ENCODE measurements at regions not wholly inside any gene's neighbourhood (a gene's known extent, or its start where the extent isn't known, plus 50 kb on each side); places are given as distances from the start of the nearest gene placed in this dataset.

DNA sequence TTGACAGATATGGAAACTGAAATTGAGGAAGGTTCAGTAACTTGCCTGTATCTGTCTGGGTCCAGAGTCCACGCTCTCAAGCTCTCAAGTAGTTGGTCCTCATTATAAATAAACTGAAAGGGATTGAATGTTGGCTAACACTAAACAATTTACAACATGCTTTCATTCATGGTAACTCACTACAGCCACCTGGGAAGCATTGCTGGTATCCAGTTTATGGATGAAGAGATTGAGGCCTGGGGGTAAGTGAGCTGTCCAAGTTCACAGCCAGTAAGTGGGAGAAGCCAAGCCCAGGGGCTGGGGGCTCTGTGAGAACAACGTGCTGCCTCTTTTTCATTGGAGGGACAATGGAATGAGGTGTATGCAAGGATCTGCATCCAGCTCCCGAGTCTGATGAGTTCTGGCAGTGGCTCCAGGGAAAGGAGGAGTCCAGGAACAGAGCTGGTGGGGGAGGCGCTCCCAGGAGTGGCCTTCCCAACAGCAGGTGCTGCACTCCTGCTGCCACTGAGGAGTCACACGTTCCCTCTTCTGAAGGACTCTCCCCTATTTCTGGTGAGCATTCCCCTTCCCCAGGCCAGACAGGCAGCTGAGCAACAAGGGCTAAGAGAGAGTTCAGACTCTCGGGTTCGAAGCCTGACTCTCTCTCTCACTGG, 175.8 kb downstream of the CSNK2A3 start:
- no peak for DNase-seq (ENCODE audit: low read depth in 2 of 2)

DNA sequence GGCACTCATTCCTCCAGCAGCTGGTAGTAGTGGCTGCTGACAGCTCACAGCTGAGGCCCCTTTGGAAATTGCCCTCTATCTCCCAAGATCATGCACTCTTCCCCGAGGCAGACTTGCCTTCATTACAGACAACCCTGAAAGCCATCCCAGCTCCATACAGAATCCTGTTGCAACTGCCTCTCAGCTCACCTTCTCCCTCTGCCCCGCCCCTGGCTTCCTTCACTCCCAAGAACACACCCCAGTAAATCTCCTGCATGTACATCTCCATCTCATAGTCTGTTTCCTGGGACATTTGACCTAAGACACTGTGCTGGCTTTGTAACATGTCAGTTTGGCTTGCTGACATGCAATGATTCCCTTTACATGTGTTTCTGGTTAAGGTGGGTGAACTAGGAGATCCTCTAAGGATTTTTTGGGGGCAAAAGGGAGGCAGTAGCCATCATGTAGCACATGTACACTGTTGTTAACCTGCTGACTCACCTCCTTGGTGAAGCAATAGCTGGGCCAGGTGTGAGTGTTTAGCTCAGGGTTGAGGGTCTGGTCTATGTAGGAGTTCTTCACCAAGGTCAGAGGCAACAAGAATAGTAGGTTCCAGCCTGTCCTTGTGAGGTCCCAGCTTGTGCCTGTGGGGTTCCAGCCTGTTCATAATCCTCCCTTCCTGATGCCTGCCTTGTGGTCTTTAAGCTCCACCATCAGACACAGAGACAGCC, 179.6 kb downstream of the CSNK2A3 start:
- DNase-seq (ENCODE audit: low read depth in 2 of 2): no peak

- no peak for DNase-seq (ENCODE audit: low read depth in 2 of 2)
Observed at GRCh38 chr11:11171854-11172253, 181.2 kb downstream of the CSNK2A3 start.

- DNase-seq (ENCODE audit: low read depth in 2 of 2): no peak
Observed at GRCh38 chr11:11171285-11171684, 181.8 kb downstream of the CSNK2A3 start.

GRCh38 chr11:11170352-11171084, 182.5 kb downstream of the CSNK2A3 start:
- DNase-seq (ENCODE audit: low read depth in 2 of 2): no peak

- no peak for DNase-seq (ENCODE audit: low read depth in 2 of 2)
Observed at GRCh38 chr11:11169715-11170351, 183.2 kb downstream of the CSNK2A3 start.

DNA sequence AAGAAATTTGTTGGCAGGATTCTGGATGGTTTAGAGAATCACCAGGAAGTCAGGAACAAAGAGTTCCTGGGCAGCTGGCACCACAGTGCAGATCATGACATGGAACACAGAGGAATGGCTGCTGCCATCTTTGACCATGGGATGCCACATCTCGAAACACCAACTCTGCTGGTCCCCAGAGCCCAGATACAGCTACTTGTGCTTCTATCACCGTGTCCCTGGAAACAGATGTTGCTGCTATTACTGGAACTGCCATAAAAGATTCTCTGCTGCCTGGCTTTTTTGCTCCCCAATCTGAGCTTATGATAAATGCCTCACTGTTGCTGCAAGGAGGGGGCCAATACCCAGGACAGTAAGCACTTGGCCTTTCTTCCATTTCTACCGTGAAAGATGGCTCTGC, 185.2 kb downstream of the CSNK2A3 start:
- DNase-seq (ENCODE audit: low read depth in 2 of 2): no peak

DNA sequence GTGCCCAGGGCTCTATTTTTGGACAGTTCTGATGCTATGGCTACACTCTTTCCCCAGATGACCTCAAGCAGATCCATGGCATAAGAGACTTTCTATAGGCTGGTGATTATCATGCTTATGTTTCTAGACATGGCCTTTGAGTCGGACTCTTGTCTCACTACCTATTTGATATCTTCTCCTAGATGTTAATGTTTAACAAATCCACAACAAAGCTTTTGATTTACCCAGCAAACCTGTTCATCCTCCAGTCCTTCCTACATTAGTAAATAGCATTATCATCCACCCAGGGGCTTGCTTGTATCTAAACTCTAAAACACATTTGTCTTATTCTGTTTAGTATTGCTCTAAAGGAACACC, 188.7 kb downstream of the CSNK2A3 start:
- DNase-seq (ENCODE audit: low read depth in 2 of 2): no peak

- DNase-seq (ENCODE audit: low read depth in 2 of 2): no peak
Observed at GRCh38 chr11:11163669-11164333, 189.2 kb downstream of the CSNK2A3 start.

DNA sequence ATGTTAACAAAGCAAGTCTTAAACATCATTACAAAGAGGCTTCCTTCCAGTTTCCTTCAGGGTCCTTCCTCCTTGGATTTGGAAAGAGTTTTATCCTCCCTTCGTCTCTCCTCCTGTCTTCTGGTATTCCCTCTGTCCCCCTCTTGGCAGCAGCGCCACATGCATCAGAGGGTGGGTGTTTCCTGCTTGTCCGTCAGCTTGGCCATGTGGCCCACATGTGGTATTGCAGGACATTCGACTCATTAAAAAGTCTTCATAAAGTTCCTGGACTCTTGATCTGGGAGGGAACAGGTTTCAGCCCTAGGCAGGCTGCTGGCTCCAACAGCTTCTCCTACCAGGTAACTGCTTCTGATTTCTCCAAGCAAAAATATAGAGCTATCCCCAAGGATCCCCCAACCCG, 189.8 kb downstream of the CSNK2A3 start:
- DNase-seq (ENCODE audit: low read depth in 2 of 2): no peak

DNA sequence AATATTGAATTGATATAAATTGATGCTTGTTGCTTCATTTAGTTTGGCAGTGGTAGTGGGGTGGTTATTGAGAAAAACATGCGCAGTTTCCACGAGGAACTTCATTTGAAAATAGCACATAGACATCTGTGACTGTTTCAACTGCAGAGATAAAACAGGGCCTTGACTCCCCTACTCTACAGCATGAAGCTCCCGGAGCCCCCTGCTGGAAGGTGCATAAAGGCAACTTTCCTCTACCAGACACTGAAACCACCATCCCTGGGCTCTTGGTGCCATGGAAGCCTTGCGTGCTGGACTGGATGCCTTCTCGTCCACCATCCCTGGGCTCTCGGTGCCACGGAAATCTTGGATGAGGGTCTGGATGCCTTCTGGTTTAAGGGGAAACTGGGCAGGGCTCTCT, 195.9 kb downstream of the CSNK2A3 start:
- DNase-seq (ENCODE audit: low read depth in 2 of 2): no peak

- DNase-seq (ENCODE audit: low read depth in 2 of 2): peak in 1 of 2 donors; percentile 41
Observed at GRCh38 chr11:11155962-11156815, 196.9 kb downstream of the CSNK2A3 start.

GRCh38 chr11:11152877-11153276, 200.2 kb downstream of the CSNK2A3 start:
- no peak for DNase-seq (ENCODE audit: low read depth in 2 of 2)

DNA sequence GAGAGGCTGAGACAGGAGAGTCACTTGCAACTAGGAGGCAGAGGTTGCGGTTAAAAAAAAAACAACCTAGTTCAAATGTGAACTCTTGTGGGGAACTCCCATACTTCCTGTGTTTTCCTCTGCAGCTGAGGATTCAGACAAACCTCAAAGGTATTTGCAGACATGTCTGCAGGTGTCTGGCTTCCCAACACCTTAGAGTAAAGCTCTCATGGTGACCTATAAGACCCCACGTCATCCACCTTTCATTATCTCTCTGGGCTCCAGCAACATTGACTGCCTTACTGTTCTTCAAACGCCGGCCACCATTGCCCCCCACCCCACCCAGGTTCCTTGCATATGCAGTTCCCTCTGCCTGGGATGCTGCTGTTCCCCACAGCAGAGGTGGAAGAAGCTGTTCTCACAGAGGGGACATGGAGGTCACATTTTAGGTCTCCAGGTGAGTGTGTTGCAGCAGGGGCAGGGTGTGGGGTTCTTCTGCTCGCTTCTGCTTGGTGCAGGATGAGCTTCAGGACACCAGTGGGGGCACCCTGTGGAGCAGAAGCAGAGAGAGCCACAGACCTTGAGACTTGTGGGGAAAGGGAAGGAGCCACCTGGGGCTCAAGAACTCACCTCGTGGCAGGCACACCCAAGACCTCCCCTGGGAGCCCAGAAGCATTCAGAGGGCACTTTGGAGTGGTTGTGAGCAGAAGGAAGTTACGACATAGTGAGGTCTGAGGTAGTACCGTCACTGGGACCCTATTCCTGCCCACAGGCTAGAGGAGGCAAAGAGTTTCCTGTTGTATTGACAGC, 203.2 kb downstream of the CSNK2A3 start:
- DNase-seq (ENCODE audit: low read depth in 2 of 2): no peak

DNA sequence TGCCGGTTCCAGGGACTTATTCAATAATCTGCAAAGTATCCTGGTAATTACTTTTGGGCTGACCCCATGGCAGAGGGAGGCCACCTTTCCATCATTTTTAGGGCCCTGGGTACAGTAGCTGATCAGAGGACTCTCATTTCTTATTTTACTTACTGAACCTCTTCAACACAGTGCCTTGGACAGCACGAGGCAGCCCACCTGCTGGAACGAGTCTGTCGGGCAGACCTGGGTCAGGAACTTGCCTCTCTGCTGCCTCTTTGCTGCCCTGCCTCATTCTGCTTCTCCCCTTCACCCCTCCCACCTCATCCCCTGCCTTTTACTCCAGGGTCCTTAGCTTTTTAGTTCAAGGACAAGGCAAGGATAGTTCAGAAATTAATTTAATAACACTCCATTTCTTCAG, 204.5 kb downstream of the CSNK2A3 start:
- no peak for DNase-seq (ENCODE audit: low read depth in 2 of 2)

GRCh38 chr11:11148104-11148509, 204.9 kb downstream of the CSNK2A3 start:
- DNase-seq (ENCODE audit: low read depth in 2 of 2): no peak

DNA sequence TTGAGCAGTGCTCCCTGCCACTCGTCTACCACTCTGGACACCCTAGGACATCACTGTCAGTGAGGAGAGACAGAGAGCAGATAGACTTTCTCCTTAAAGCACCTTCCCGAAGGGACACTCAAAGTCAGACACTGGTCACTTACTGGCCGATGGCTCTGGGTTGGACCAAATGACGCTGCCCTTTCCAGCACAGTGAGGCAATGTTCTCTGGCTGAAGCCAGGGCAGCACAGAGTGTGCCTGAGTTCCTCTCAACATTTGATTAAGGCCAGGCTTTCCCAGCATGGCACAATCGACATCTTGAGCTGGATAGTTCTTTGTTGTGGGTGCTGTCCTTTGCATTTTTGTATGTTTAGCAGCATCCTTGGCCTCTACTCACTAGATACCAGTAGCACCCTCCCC, 206.2 kb downstream of the CSNK2A3 start:
- no peak for DNase-seq (ENCODE audit: low read depth in 2 of 2)

- no peak for DNase-seq (ENCODE audit: low read depth in 2 of 2)
Observed at GRCh38 chr11:11143849-11144248, 209.2 kb downstream of the CSNK2A3 start.

- DNase-seq (ENCODE audit: low read depth in 2 of 2): no peak
Observed at GRCh38 chr11:11142430-11142829, 210.6 kb downstream of the CSNK2A3 start.

DNA sequence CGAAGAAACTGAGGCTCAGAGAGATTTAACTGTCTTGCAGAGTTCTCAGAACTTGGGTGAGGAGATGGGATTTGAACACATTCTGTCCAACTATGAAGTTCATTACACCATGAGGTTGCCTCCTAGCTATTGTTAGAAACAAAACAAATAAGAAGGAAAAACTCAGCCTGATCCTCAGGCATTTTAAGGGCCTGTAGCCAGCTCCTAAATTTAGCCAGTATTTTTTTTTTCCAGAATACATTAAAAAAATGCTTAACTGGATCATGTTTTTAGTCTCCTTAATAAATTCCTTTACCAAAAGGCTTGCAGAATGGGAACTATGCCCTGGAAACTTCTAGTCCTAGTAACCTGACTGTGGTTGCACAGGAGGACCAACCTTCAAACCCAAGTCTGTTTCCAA, 212.0 kb downstream of the CSNK2A3 start:
- DNase-seq (ENCODE audit: low read depth in 2 of 2): no peak
